ENCODE measurements at regions not wholly inside any gene's neighbourhood (a gene's known extent, or its start where the extent isn't known, plus 50 kb on each side); places are given as distances from the start of the nearest gene placed in this dataset.
A peak's percentile ranks its signal among the peaks of the same experiment; 100 is the strongest.

- TF ChIP-seq POLR2AphosphoS5 (IDR thresholded peaks at IDR 0.05), result no peak
- H3K27ac ChIP-seq, result no peak overlapping the region
- WGBS, 5 donors, result 61 to 73% (median 68%) methylated on average over 1 of the region's 1 CpG
- no peaks in the 10 kb centered on the region for H3K9me3 ChIP-seq
- no peak overlapping the region for H3K4me3 ChIP-seq
- intact Hi-C loops (cut with DNase I; ENCODE audit: low total_unique reads), result no loop called here
- H3K4me1 ChIP-seq, result peaks cover 0 to 18% (median 4%) of the 10 kb centered on the region in 6 donors
- H3K36me3 ChIP-seq, result no peaks in the 10 kb centered on the region
- H3K27me3 ChIP-seq (replicated peaks in 1 of 7), result no peaks in the 10 kb centered on the region
- no peak for DNase-seq
Measured at GRCh38 chr18:21167641-21168377, 56.2 kb upstream of the ROCK1 start.

DNA sequence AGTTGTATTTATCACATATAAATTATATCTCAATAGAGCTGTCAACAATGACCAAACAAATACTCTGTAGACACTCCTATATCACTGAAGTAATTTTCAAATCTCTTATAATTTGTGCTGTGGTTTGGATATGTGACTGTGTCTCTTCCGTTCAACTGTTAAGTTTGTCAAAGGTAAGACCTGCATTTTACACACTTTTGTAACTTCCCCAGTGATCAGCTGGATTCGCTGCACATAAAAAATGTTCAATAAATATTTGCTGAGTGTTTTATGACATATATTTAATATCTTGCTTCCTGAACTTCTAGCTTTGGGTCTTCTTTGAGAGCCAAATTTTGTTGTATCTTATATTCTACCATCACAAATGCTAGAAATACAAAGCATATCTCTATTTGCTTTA lies 57.3 kb upstream of the ROCK1 start:
- Histone ChIP-seq H3K4me3 (no peak overlapping the region), H3K36me3 (no peaks in the 10 kb centered on the region), H3K27ac (no peak overlapping the region), H3K9me3 (no peaks in the 10 kb centered on the region), H3K27me3 (replicated peaks in 1 of 7) (no peaks in the 10 kb centered on the region), H3K4me1 (peaks cover 0 to 9% (median 0%) of the 10 kb centered on the region in 6 donors)
- no peak for TF ChIP-seq POLR2AphosphoS5 (IDR thresholded peaks at IDR 0.05)
- TF ChIP-seq, protein P1, sequence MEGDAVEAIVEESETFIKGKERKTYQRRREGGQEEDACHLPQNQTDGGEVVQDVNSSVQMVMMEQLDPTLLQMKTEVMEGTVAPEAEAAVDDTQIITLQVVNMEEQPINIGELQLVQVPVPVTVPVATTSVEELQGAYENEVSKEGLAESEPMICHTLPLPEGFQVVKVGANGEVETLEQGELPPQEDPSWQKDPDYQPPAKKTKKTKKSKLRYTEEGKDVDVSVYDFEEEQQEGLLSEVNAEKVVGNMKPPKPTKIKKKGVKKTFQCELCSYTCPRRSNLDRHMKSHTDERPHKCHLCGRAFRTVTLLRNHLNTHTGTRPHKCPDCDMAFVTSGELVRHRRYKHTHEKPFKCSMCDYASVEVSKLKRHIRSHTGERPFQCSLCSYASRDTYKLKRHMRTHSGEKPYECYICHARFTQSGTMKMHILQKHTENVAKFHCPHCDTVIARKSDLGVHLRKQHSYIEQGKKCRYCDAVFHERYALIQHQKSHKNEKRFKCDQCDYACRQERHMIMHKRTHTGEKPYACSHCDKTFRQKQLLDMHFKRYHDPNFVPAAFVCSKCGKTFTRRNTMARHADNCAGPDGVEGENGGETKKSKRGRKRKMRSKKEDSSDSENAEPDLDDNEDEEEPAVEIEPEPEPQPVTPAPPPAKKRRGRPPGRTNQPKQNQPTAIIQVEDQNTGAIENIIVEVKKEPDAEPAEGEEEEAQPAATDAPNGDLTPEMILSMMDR (IDR thresholded peaks at IDR 0.05 in 8 of 11, conservative IDR thresholded peaks at IDR 0.05 in 3 of 11), result no peak
- no peak for TF ChIP-seq POLR2A (IDR thresholded peaks at IDR 0.05)
- DNase-seq, result no peak
- WGBS, 5 donors, result 85 to 93% (median 88%) methylated on average over 2 of the region's 2 CpGs
- intact Hi-C loops (cut with DNase I; ENCODE audit: low total_unique reads), result no loop called here

DNA sequence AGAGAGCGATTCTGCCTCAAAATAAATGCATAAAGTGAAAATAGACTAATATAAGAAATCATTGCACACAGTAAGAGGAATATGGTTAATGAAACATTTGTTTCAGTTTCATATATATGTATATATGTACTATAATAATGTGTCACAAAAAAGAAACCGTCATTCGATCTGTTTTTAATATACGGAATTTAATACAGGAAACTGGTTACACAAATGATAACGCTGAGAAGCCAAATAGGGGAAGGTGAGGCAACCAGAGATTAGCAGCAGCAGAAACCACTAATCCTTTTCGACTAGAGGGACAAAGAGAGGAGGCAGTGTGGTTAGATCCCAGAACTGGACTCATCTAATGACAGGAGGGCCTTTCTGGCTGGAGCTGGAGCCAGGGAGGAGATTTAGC lies 64.2 kb upstream of the GREB1L start:
- Histone ChIP-seq H3K4me3 (no peak overlapping the region), H3K4me1 (peaks cover 0 to 15% (median 3%) of the 10 kb centered on the region in 6 donors), H3K27me3 (replicated peaks in 1 of 7) (no peaks in the 10 kb centered on the region), H3K27ac (no peak overlapping the region), H3K36me3 (no peaks in the 10 kb centered on the region), H3K9me3 (no peaks in the 10 kb centered on the region)
- no peak for TF ChIP-seq POLR2AphosphoS5 (IDR thresholded peaks at IDR 0.05)
- TF ChIP-seq POLR2A (IDR thresholded peaks at IDR 0.05), result no peak
- TF ChIP-seq, protein P1 (IDR thresholded peaks at IDR 0.05 in 8 of 11, conservative IDR thresholded peaks at IDR 0.05 in 3 of 11), result no peak
- DNase-seq, result no peak
- intact Hi-C loops (cut with DNase I; ENCODE audit: low total_unique reads), result no loop called here
- WGBS, 5 donors, result 38 to 49% (median 40%) methylated on average over 6 of the region's 6 CpGs

DNA sequence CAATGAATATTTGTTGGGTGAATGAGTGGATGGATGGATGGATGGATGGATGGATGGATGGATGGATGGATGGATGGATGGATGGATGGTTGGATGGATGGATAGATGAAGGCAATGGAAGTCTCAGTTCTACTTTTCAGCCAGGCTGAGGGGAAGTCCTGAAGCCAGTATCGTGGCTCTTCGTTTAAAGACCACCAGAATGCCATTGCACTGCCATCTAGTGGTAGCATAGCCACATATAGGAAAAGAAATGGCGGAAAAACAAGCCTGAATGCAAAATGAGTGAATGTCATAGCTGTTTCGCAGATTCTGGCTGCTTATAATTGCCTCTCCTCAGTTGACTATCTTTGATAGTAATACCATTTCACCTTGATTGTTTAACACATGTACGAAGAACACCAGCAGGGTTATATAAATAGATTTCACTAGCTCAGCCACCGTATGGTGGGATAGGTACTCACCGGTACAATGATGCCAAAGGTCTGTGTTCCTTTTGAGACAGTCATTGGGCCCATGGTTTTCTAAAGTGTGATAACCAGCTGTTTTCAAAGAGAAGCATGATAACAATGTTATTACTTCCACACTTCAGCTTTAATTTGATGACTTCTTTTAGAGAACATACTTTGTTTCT lies 62.3 kb upstream of the GREB1L start:
- DNase-seq, result no peak
- TF ChIP-seq POLR2A (IDR thresholded peaks at IDR 0.05) (no peak), POLR2AphosphoS5 (IDR thresholded peaks at IDR 0.05) (peak in 1 of 3 donors; percentile 20)
- TF ChIP-seq, protein P1 (IDR thresholded peaks at IDR 0.05 in 8 of 11, conservative IDR thresholded peaks at IDR 0.05 in 3 of 11), result peak; percentile 52 to 82 (median 75)
- H3K27ac ChIP-seq, result no peak overlapping the region
- no peaks in the 10 kb centered on the region for H3K27me3 ChIP-seq (replicated peaks in 1 of 7)
- H3K9me3 ChIP-seq, result no peaks in the 10 kb centered on the region
- WGBS, 5 donors, result 33 to 41% (median 39%) methylated on average over 7 of the region's 7 CpGs
- no peaks in the 10 kb centered on the region for H3K36me3 ChIP-seq
- H3K4me1 ChIP-seq, result peaks cover 0 to 15% (median 3%) of the 10 kb centered on the region in 6 donors
- H3K4me3 ChIP-seq, result no peak overlapping the region
- intact Hi-C loops (cut with DNase I; ENCODE audit: low total_unique reads), result no loop called here
